ENCODE measurements at regions not wholly inside any gene's neighbourhood (a gene's known extent, or its start where the extent isn't known, plus 50 kb on each side); places are given as distances from the start of the nearest gene placed in this dataset.

DNA sequence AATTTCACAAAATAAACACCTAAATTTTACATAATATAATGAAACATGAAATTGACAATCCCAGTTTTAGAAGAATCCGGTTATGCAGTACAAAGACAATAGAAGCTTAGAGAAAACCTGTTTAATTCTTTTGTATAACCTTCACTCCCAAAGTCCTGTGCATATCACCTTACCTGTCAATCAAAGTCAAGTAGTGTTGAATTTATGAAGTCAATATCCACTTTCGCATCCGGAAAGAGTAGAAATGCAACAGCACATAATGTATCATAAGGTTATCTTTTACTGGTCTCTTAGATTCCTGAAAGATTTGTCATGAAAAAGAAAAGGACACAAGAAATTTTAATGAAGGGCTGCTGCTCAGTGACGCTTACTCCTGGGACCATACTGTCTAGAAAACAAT lies 1112.6 kb downstream of the PCDH9 start:
- TF ChIP-seq, protein P1, sequence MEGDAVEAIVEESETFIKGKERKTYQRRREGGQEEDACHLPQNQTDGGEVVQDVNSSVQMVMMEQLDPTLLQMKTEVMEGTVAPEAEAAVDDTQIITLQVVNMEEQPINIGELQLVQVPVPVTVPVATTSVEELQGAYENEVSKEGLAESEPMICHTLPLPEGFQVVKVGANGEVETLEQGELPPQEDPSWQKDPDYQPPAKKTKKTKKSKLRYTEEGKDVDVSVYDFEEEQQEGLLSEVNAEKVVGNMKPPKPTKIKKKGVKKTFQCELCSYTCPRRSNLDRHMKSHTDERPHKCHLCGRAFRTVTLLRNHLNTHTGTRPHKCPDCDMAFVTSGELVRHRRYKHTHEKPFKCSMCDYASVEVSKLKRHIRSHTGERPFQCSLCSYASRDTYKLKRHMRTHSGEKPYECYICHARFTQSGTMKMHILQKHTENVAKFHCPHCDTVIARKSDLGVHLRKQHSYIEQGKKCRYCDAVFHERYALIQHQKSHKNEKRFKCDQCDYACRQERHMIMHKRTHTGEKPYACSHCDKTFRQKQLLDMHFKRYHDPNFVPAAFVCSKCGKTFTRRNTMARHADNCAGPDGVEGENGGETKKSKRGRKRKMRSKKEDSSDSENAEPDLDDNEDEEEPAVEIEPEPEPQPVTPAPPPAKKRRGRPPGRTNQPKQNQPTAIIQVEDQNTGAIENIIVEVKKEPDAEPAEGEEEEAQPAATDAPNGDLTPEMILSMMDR (IDR thresholded peaks at IDR 0.05): no peak

DNA sequence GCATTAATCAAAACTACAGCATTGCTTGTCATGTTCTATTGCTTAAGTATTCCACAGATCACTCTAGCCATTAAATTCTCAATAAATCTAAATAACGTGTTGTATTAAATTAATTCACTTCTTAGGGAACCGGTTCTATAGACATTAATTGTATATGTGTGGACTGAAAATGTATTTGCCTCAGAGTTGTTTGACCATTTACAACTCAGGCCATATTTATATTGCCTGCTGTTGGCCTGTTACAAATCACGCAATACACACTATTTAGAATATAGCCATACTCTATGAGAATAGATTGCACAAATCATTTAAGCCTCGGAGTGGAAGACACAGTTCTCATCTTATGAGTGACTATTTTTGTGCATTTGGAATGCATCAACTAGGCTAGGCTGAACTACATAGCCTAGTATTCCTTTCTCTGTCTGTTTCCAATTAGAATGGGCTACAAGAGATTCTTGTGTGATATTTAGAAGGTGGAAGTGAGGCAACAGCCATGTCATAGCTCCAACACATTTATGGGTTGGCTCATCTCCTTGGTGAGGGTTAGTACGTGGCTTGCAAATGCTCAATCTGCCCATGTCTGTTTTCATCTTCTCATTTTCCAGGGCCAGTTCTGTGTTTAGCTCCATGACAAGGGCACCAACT lies 1116.1 kb downstream of the PCDH9 start:
- TF ChIP-seq, protein P1 (IDR thresholded peaks at IDR 0.05): no peak

DNA sequence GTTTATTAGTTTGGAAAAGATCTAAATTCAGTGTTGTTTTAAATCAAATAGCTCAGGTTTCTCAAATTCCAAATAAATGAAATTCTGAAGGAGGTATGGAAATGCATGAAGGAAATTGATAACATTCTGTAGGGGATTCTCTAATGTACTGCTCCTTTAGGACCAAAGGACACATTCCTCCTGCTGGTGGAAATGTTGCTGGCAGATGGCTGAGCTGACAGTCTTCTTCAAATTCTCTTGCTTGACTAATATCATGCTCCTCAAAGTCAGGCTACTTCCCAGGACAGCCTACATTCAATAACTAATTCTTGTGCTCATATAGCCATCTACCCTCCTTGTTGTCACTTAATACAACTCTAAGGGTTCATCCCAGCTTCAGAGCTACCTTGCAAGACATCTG lies 1118.5 kb downstream of the PCDH9 start:
- TF ChIP-seq, protein P1 (IDR thresholded peaks at IDR 0.05): no peak

DNA sequence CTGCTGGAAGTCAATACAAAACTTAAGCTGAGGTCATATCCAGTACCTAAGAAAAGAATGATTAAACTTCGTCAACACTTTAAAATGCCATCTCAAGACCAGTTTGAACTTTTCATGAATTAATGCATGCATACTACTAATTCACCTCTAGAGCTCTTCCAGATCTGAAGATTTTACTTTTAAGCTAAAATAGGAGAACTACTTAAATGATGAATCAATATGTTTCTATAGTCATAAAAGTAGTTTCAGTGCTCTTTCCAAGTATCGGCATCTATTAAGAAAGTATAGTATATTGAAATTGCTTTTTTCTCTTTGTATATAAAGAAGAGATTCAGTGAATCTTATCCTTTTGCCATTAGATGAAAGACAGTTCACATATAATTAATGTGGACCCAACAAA lies 1123.9 kb downstream of the PCDH9 start:
- TF ChIP-seq, protein P1 (IDR thresholded peaks at IDR 0.05): no peak

DNA sequence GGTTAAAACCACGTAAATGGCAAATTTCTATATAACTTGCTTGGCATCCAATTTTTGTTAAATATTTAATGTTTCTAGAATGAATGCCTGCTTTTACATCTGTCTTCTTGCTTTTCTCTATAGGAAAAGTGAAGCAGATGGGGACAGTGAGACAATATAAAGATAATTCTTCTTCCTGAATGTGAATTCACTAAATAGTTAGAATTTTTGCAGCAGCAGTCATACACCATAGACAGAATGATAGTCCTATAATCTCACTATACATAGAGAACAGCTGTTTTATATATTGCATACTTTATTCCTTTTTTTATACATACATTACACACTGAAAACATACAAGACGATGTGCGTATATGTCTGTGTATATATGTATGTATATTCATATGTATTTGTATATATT lies 1127.3 kb downstream of the PCDH9 start:
- TF ChIP-seq, protein P1 (IDR thresholded peaks at IDR 0.05): no peak

DNA sequence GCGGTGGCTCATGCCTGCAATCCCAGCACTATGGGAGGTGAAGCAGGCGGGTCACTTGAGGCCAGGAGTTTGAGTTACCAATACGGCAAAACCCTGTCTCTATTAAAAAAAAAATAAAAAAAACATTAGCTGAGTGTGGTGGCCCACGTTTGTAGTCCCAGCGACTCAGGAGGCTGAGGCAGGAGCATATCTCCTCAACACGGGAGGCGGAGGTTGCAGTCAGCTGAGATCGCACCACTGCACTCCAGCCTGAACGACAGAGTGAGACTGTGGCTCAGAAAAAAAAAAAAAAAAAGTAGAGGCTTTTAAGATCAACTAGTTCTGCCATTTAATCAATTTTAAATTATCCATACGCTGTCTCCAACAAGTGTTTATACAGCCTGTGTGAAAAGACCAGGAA lies 1130.3 kb downstream of the PCDH9 start:
- TF ChIP-seq, protein P1 (IDR thresholded peaks at IDR 0.05): no peak

DNA sequence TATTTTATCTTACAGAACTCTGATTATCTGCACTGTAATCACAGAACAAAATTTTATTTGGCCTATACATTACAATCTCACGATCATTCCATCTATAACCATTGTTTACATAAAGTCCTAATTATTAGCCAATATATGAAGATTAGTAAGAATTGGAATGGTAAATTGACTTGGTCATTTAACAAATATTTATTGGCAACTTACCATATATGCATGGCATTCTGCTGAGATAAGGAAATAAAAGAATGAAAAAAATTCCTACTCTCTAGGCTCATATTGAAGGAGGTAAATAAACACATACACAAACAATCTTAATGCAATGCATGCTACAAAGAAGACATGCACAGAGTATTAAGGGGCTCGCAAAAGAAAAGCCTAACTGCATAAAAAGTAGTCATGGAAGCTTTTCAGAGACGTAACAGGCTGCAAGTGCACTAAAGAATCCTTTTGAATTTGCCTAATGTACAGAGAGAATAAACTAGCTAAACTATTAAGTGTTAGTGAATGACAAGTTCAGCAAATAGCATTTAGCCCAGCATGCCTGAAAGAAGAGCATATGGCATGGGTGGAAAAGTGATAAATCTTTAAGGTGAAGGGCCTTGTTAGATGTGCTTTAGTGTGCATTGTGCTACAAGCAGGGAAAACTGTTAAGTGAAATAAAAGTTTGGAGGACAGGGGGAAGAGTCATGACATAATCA lies 1131.1 kb downstream of the PCDH9 start:
- TF ChIP-seq, protein P1 (IDR thresholded peaks at IDR 0.05): no peak

All from LNCAP (cell line).